Prostate gland (tissue), 2 donors: ENCODE measurements at regions not wholly inside any gene's neighbourhood (a gene's known extent, or its start where the extent isn't known, plus 50 kb on each side); places are given as distances from the start of the nearest gene placed in this dataset.
"Not testable (repeated sequence)": the region's sequence is repeated elsewhere in the genome, so short reads cannot be mapped to it uniquely, and the experiment has no call there.

ENCODE experiments used
- DNase-seq: peaks from one replicate; pipeline ENCODE4 v3.0.0-alpha.2; 2019; ENCODE audit warnings: low spot score
- H3K27ac ChIP-seq, 2 donors: fragments of 200-600 bp; sonication (generic); 2 replicates each; pipeline ENCODE4 v1.5.1; 2017 to 2019
- H3K27me3 ChIP-seq: fragments of 200-600 bp; sonication (generic); replicated peaks from 2 replicates; pipeline ENCODE4 v1.5.1; 2019; ENCODE audit not compliant: insufficient read depth
- H3K36me3 ChIP-seq, 2 donors: fragments of 200-600 bp; sonication (generic); 1 replicate in 1 of 2; 2 replicates in 1 of 2; pipeline versions ENCODE4 v1.5.1 to v1.8.1; 2017 to 2019
- H3K4me1 ChIP-seq: fragments of 200-600 bp; sonication (generic); replicated peaks from 2 replicates; pipeline ENCODE4 v1.5.1; 2019
- H3K4me3 ChIP-seq, 2 donors: fragments of 200-600 bp; sonication (generic); 2 replicates each; pipeline ENCODE4 v1.5.1; 2017 to 2019
- H3K9me3 ChIP-seq: fragments of 200-600 bp; sonication (generic); 2 replicates; pipeline ENCODE4 v1.5.1; 2017
- CTCF ChIP-seq, 4 experiments: fragments of 200-600 bp in 2 of 4; fragments of 450-650 bp in 2 of 4; sonication (generic) in 2 of 4; IDR thresholded peaks; 1 replicate in 3 of 4; 2 replicates in 1 of 4; pipeline ENCODE4 v1.5.1; 2016 to 2019; ENCODE audit warnings: antibody characterized with exemption in 4 of 4, mild to moderate bottlenecking in 2 of 4, moderate library complexity in 2 of 4
- POLR2A ChIP-seq: fragments of 450-650 bp; IDR thresholded peaks from one replicate; pipeline ENCODE4 v1.6.1; 2016; ENCODE audit warnings: antibody characterized with exemption, mild to moderate bottlenecking
- POLR2AphosphoS5 ChIP-seq: sonication (generic); formaldehyde crosslinking; IDR thresholded peaks from one replicate; pipeline ENCODE4 v1.6.1; 2017; ENCODE audit warnings: antibody characterized with exemption
- WGBS: methylation state at CpG from one replicate; pipeline ENCODE4 v1.1.5; 2018; 5-methylcytosine and 5-hydroxymethylcytosine counted together
- intact Hi-C: fragments of 100-400 bp; cut with DNase I; formaldehyde crosslinking; loops from one replicate; pipeline ENCODE4 v1.14.2; 2022

GRCh38 chr2:195574312-195574711, 82.7 kb upstream of the SLC39A10 start:
- Histone ChIP-seq H3K36me3 (no peaks in the 10 kb centered on the region), H3K4me1 (no peaks in the 10 kb centered on the region), H3K4me3 (no peak overlapping the region), H3K27me3 (no peaks in the 10 kb centered on the region), H3K9me3 (no peaks in the 10 kb centered on the region), H3K27ac (no peak overlapping the region)
- 92% methylated on average over 3 of the region's 3 CpGs for WGBS
- no peak for DNase-seq
- TF ChIP-seq POLR2A, result no peak
- TF ChIP-seq POLR2AphosphoS5, result no peak
- TF ChIP-seq CTCF (IDR thresholded peaks at IDR 0.05), result no peak
- intact Hi-C loops, result loop anchor here (5.0 kb wide), 1 partner anchor 83 kb away; the partner anchor contains the start of gene SLC39A10

- Histone ChIP-seq H3K27ac (no peak overlapping the region), H3K9me3 (no peaks in the 10 kb centered on the region), H3K27me3 (no peaks in the 10 kb centered on the region), H3K36me3 (no peaks in the 10 kb centered on the region), H3K4me1 (no peaks in the 10 kb centered on the region), H3K4me3 (no peak overlapping the region)
- no peak for TF ChIP-seq POLR2AphosphoS5
- TF ChIP-seq CTCF (IDR thresholded peaks at IDR 0.05), result no peak
- TF ChIP-seq POLR2A, result no peak
- no peak for DNase-seq
- intact Hi-C loops, result loop anchor here (5.0 kb wide), 1 partner anchor 84 kb away; the partner anchor contains the start of gene SLC39A10
- WGBS, result 98% methylated on average over 6 of the region's 6 CpGs
Observed at GRCh38 chr2:195572895-195573683, 83.9 kb upstream of the SLC39A10 start.

- Histone ChIP-seq H3K4me3 (no peak overlapping the region), H3K4me1 (no peaks in the 10 kb centered on the region), H3K36me3 (no peaks in the 10 kb centered on the region), H3K27me3 (no peaks in the 10 kb centered on the region), H3K9me3 (no peaks in the 10 kb centered on the region), H3K27ac (no peak overlapping the region)
- no peak for DNase-seq
- WGBS, result 73% methylated on average over 2 of the region's 2 CpGs
- no peak for TF ChIP-seq POLR2AphosphoS5
- TF ChIP-seq POLR2A, result no peak
- no peak for TF ChIP-seq CTCF (IDR thresholded peaks at IDR 0.05)
- intact Hi-C loops, result loop anchor here (5.0 kb wide), 1 partner anchor 87 kb away; the partner anchor contains the start of gene SLC39A10
Observed at GRCh38 chr2:195570329-195570728, 86.7 kb upstream of the SLC39A10 start.

GRCh38 chr2:195569255-195569654, 87.8 kb upstream of the SLC39A10 start:
- Histone ChIP-seq H3K27me3 (no peaks in the 10 kb centered on the region), H3K4me3 (no peak overlapping the region), H3K36me3 (no peaks in the 10 kb centered on the region), H3K9me3 (no peaks in the 10 kb centered on the region), H3K4me1 (no peaks in the 10 kb centered on the region), H3K27ac (no peak overlapping the region)
- no peak for DNase-seq
- TF ChIP-seq CTCF (IDR thresholded peaks at IDR 0.05) (no peak), POLR2A (no peak), POLR2AphosphoS5 (no peak)
- WGBS, result 80% methylated on average over 3 of the region's 3 CpGs
- intact Hi-C loops, result no loop called here

GRCh38 chr2:195564625-195565135, 92.3 kb upstream of the SLC39A10 start:
- intact Hi-C loops, H3K9me3 ChIP-seq, H3K4me3 ChIP-seq, H3K36me3 ChIP-seq, H3K27me3 ChIP-seq, H3K4me1 ChIP-seq, H3K27ac ChIP-seq, DNase-seq: not testable (repeated sequence)
- WGBS, result 88% methylated on average over 8 of the region's 8 CpGs
